Mesothelial cell of epicardium (in vitro differentiated cells): ENCODE measurements at regions not wholly inside any gene's neighbourhood (a gene's known extent, or its start where the extent isn't known, plus 50 kb on each side); places are given as distances from the start of the nearest gene placed in this dataset.

Experiments
- DNase-seq, 2 experiments: peaks; one replicate each; pipeline ENCODE4 v3.0.0; 2021; ENCODE audit warnings: low spot score in 2 of 2; ENCODE audit not compliant: unreplicated experiment in 2 of 2
- H3K27ac Mint-ChIP-seq: 2 replicates; pipeline ENCODE4 v1.8.0; 2021; ENCODE audit warnings: mixed read lengths
- H3K27me3 Mint-ChIP-seq: 2 replicates; pipeline ENCODE4 v1.8.0; 2021; ENCODE audit warnings: low read depth, mixed read lengths
- H3K36me3 Mint-ChIP-seq: 2 replicates; pipeline ENCODE4 v1.8.0; 2021; ENCODE audit warnings: mixed read lengths
- H3K4me1 Mint-ChIP-seq: 2 replicates; pipeline ENCODE4 v1.8.0; 2021; ENCODE audit warnings: mixed read lengths
- H3K4me3 Mint-ChIP-seq: 2 replicates; pipeline ENCODE4 v1.8.0; 2021; ENCODE audit warnings: mild to moderate bottlenecking, moderate library complexity, mixed read lengths
- H3K9me3 Mint-ChIP-seq: 2 replicates; pipeline ENCODE4 v1.8.0; 2021; ENCODE audit warnings: mixed read lengths
- CTCF ChIP-seq: fragments of 200-600 bp; sonication (generic); IDR thresholded peaks from one replicate; pipeline ENCODE4 v1.5.0; 2021; ENCODE audit warnings: antibody characterized with exemption; ENCODE audit not compliant: unreplicated experiment

- TF ChIP-seq CTCF = no peak
- no peak overlapping the region for H3K4me3 Mint-ChIP-seq
- H3K27ac Mint-ChIP-seq = no peak overlapping the region
Measured at GRCh38 chr15:97259943-97260342, 700.6 kb upstream of the ARRDC4 start.

GRCh38 chr15:97301166-97301565 is 659.3 kb upstream of the ARRDC4 start:
- Mint-ChIP-seq H3K4me3 (no peak overlapping the region), H3K27ac (no peak overlapping the region), H3K9me3 (peaks cover 28% of the 10 kb centered on the region), H3K36me3 (peaks cover 6% of the 10 kb centered on the region), H3K4me1 (peaks cover 11% of the 10 kb centered on the region), H3K27me3 (no peaks in the 10 kb centered on the region)
- no peak for TF ChIP-seq CTCF
- DNase-seq = no peak

More at GRCh38 chr15:97259943-97260342, 700.6 kb upstream of the ARRDC4 start:
- Mint-ChIP-seq H3K9me3 (peaks cover 4% of the 10 kb centered on the region), H3K36me3 (no peaks in the 10 kb centered on the region), H3K27me3 (peaks cover 7% of the 10 kb centered on the region), H3K4me1 (no peaks in the 10 kb centered on the region)
- no peak for DNase-seq

GRCh38 chr15:97316362-97316761 is 644.1 kb upstream of the ARRDC4 start:
- no peak for TF ChIP-seq CTCF
- Mint-ChIP-seq H3K27ac (no peak overlapping the region), H3K36me3 (no peaks in the 10 kb centered on the region), H3K27me3 (no peaks in the 10 kb centered on the region), H3K4me1 (peaks cover 16% of the 10 kb centered on the region), H3K9me3 (peaks cover 7% of the 10 kb centered on the region), H3K4me3 (no peak overlapping the region)
- no peak for DNase-seq

- no peak for DNase-seq
- peaks cover 16% of the 10 kb centered on the region for H3K4me1 Mint-ChIP-seq
- no peaks in the 10 kb centered on the region for H3K36me3 Mint-ChIP-seq
- peaks cover 7% of the 10 kb centered on the region for H3K9me3 Mint-ChIP-seq
- no peak for TF ChIP-seq CTCF
- H3K4me3 Mint-ChIP-seq = no peak overlapping the region
- no peaks in the 10 kb centered on the region for H3K27me3 Mint-ChIP-seq
- H3K27ac Mint-ChIP-seq = no peak overlapping the region
Measured at GRCh38 chr15:97317163-97317562, 643.3 kb upstream of the ARRDC4 start.

GRCh38 chr15:97319291-97319690 is 641.2 kb upstream of the ARRDC4 start:
- no peaks in the 10 kb centered on the region for H3K27me3 Mint-ChIP-seq
- no peak for TF ChIP-seq CTCF
- DNase-seq = no peak
- H3K36me3 Mint-ChIP-seq = no peaks in the 10 kb centered on the region
- H3K9me3 Mint-ChIP-seq = peaks cover 7% of the 10 kb centered on the region
- H3K27ac Mint-ChIP-seq = no peak overlapping the region
- H3K4me3 Mint-ChIP-seq = no peak overlapping the region
- H3K4me1 Mint-ChIP-seq = peaks cover 16% of the 10 kb centered on the region

- H3K27ac Mint-ChIP-seq = no peak overlapping the region
- peaks cover 15% of the 10 kb centered on the region for H3K9me3 Mint-ChIP-seq
- no peak overlapping the region for H3K4me3 Mint-ChIP-seq
- DNase-seq = no peak
- H3K36me3 Mint-ChIP-seq = peaks cover 10% of the 10 kb centered on the region
- no peaks in the 10 kb centered on the region for H3K4me1 Mint-ChIP-seq
- no peaks in the 10 kb centered on the region for H3K27me3 Mint-ChIP-seq
- no peak for TF ChIP-seq CTCF
Measured at GRCh38 chr15:97346221-97346620, 614.3 kb upstream of the ARRDC4 start.
